GM20000 (cell line): ENCODE measurements at regions not wholly inside any gene's neighbourhood (a gene's known extent, or its start where the extent isn't known, plus 50 kb on each side); places are given as distances from the start of the nearest gene placed in this dataset.

Experiments used
- DNase-seq: peaks from one replicate; pipeline ENCODE4 v3.0.0; 2012; ENCODE audit warnings: low spot score
- CTCF ChIP-seq: IDR thresholded peaks from 2 replicates; pipeline ENCODE4 v1.5.1; 2012; ENCODE audit warnings: mild to moderate bottlenecking, control low read depth; ENCODE audit errors: extremely low read depth, missing control alignments

- DNase-seq: no peak
- no peak for TF ChIP-seq CTCF
Measured at GRCh38 chr13:54194233-54195024, 1165.8 kb downstream of the OLFM4 start.

GRCh38 chr13:54196684-54197083, 1168.1 kb downstream of the OLFM4 start:
- no peak for DNase-seq
- TF ChIP-seq CTCF: no peak

GRCh38 chr13:54198911-54199310, 1170.3 kb downstream of the OLFM4 start:
- TF ChIP-seq CTCF: no peak
- no peak for DNase-seq

GRCh38 chr13:54206626-54207025, 1178.0 kb downstream of the OLFM4 start:
- DNase-seq: no peak
- no peak for TF ChIP-seq CTCF

- no peak for DNase-seq
- no peak for TF ChIP-seq CTCF
Measured at GRCh38 chr13:54210397-54211049, 1181.9 kb downstream of the OLFM4 start.

GRCh38 chr13:54216221-54216620, 1187.6 kb downstream of the OLFM4 start:
- no peak for DNase-seq
- TF ChIP-seq CTCF: no peak

- DNase-seq: no peak
- TF ChIP-seq CTCF: no peak
Measured at GRCh38 chr13:54226876-54227275, 1198.3 kb downstream of the OLFM4 start.
